ENCODE measurements at regions not wholly inside any gene's neighbourhood (a gene's known extent, or its start where the extent isn't known, plus 50 kb on each side); places are given as distances from the start of the nearest gene placed in this dataset.

DNA sequence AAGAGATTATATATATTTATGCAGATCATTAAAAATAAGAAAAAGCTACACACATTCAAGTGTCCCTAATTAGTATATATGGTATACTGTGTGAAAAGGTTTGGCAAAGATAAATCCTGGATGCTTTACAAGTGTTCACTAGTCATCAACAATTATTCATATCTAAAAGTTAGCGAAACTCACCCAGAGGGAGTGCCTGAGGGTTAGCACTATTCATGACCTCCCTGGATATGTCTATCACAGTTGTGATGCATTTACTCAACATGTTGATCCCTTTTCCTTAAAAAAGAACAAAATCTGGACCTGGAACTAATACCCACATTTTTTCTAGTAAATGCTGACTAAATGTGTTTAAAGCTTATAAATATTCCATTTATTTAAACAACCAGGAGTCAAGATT lies 273.0 kb upstream of the SMC2 start:
- no peak overlapping the region for H3K4me3 ChIP-seq (replicated peaks in 1 of 2; ENCODE audit: low read depth in 1 of 2, low read length in 2 of 2)
- no peak overlapping the region for H3K4me2 ChIP-seq (ENCODE audit: low read length)
- no peak for ATAC-seq
- H2AFZ ChIP-seq (ENCODE audit: low read depth, low read length, poor library complexity, severe bottlenecking): no peak overlapping the region
- no peaks in the 10 kb centered on the region for H3K36me3 ChIP-seq (ENCODE audit: control insufficient read depth in 1 of 2, insufficient read depth in 2 of 2, low read length in 2 of 2)
- ChIA-PET CTCF (no interaction called here), POLR2A (no interaction called here), RAD21 (ENCODE audit: low non-redundant PET in 1 of 2, low total read pairs in 2 of 2, uncharacterized antibody in 2 of 2, unreplicated experiment in 2 of 2) (no interaction called here)
- no peaks in the 10 kb centered on the region for H4K20me1 ChIP-seq (ENCODE audit: insufficient read depth)
- no peaks in the 10 kb centered on the region for H3K27me3 ChIP-seq (ENCODE audit: insufficient read depth, low read length)
- intact Hi-C loops (cut with micrococcal nuclease): no loop called here
- no peak overlapping the region for H3K9ac ChIP-seq (ENCODE audit: low read length)
- H3K27ac ChIP-seq (ENCODE audit: low read depth, low read length): no peak overlapping the region
- H3K79me2 ChIP-seq (ENCODE audit: insufficient read depth, low read length): no peaks in the 10 kb centered on the region
- H3K9me2 ChIP-seq (ENCODE audit: insufficient read depth): no peaks in the 10 kb centered on the region
- H3K9me3 ChIP-seq (ENCODE audit: control insufficient read depth in 1 of 2, insufficient read depth in 1 of 2, low read depth in 1 of 2, low read length in 2 of 2): peaks cover 0 to 3% of the 10 kb centered on the region in 2 experiments; a peak in 2 of 4 replicates
- no peak for DNase-seq (ENCODE audit: low read depth, low spot score)
- no peaks in the 10 kb centered on the region for H3K4me1 ChIP-seq (ENCODE audit: control insufficient read depth in 1 of 2, insufficient read depth in 2 of 2, low read length in 2 of 2)
- no peak for TF ChIP-seq POLR2A (IDR thresholded peaks at IDR 0.05; ENCODE audit: borderline replicate concordance, extremely low read depth, insufficient read depth, insufficient read length)
- no peak for TF ChIP-seq ZNF274 (IDR thresholded peaks at IDR 0.05; ENCODE audit: low read depth, low read length)
- TF ChIP-seq, protein P1, sequence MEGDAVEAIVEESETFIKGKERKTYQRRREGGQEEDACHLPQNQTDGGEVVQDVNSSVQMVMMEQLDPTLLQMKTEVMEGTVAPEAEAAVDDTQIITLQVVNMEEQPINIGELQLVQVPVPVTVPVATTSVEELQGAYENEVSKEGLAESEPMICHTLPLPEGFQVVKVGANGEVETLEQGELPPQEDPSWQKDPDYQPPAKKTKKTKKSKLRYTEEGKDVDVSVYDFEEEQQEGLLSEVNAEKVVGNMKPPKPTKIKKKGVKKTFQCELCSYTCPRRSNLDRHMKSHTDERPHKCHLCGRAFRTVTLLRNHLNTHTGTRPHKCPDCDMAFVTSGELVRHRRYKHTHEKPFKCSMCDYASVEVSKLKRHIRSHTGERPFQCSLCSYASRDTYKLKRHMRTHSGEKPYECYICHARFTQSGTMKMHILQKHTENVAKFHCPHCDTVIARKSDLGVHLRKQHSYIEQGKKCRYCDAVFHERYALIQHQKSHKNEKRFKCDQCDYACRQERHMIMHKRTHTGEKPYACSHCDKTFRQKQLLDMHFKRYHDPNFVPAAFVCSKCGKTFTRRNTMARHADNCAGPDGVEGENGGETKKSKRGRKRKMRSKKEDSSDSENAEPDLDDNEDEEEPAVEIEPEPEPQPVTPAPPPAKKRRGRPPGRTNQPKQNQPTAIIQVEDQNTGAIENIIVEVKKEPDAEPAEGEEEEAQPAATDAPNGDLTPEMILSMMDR (IDR thresholded peaks at IDR 0.05 in 2 of 3, conservative IDR thresholded peaks at IDR 0.05 in 1 of 3; ENCODE audit: borderline replicate concordance in 1 of 3, insufficient read depth in 1 of 3, low read depth in 2 of 3, low read length in 2 of 3): no peak
- TF ChIP-seq SIN3A (IDR thresholded peaks at IDR 0.05; ENCODE audit: low read depth): no peak
- TF ChIP-seq, protein P2, sequence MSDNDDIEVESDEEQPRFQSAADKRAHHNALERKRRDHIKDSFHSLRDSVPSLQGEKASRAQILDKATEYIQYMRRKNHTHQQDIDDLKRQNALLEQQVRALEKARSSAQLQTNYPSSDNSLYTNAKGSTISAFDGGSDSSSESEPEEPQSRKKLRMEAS (IDR thresholded peaks at IDR 0.05): no peak
- TF ChIP-seq, protein P3, sequence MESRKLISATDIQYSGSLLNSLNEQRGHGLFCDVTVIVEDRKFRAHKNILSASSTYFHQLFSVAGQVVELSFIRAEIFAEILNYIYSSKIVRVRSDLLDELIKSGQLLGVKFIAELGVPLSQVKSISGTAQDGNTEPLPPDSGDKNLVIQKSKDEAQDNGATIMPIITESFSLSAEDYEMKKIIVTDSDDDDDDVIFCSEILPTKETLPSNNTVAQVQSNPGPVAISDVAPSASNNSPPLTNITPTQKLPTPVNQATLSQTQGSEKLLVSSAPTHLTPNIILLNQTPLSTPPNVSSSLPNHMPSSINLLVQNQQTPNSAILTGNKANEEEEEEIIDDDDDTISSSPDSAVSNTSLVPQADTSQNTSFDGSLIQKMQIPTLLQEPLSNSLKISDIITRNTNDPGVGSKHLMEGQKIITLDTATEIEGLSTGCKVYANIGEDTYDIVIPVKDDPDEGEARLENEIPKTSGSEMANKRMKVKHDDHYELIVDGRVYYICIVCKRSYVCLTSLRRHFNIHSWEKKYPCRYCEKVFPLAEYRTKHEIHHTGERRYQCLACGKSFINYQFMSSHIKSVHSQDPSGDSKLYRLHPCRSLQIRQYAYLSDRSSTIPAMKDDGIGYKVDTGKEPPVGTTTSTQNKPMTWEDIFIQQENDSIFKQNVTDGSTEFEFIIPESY (IDR thresholded peaks at IDR 0.05; ENCODE audit: extremely low read depth, insufficient replicate concordance, low read length): no peak
- no peak for TF ChIP-seq CBX3 (IDR thresholded peaks at IDR 0.05; ENCODE audit: low read depth)
- no peak for TF ChIP-seq ZFX (IDR thresholded peaks at IDR 0.05)
- no peak for TF ChIP-seq EGR1 (IDR thresholded peaks at IDR 0.05; ENCODE audit: low read depth)
- TF ChIP-seq, protein P4, sequence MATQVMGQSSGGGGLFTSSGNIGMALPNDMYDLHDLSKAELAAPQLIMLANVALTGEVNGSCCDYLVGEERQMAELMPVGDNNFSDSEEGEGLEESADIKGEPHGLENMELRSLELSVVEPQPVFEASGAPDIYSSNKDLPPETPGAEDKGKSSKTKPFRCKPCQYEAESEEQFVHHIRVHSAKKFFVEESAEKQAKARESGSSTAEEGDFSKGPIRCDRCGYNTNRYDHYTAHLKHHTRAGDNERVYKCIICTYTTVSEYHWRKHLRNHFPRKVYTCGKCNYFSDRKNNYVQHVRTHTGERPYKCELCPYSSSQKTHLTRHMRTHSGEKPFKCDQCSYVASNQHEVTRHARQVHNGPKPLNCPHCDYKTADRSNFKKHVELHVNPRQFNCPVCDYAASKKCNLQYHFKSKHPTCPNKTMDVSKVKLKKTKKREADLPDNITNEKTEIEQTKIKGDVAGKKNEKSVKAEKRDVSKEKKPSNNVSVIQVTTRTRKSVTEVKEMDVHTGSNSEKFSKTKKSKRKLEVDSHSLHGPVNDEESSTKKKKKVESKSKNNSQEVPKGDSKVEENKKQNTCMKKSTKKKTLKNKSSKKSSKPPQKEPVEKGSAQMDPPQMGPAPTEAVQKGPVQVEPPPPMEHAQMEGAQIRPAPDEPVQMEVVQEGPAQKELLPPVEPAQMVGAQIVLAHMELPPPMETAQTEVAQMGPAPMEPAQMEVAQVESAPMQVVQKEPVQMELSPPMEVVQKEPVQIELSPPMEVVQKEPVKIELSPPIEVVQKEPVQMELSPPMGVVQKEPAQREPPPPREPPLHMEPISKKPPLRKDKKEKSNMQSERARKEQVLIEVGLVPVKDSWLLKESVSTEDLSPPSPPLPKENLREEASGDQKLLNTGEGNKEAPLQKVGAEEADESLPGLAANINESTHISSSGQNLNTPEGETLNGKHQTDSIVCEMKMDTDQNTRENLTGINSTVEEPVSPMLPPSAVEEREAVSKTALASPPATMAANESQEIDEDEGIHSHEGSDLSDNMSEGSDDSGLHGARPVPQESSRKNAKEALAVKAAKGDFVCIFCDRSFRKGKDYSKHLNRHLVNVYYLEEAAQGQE (IDR thresholded peaks at IDR 0.05; ENCODE audit: low read depth): no peak
- no peak for TF ChIP-seq CEBPB (IDR thresholded peaks at IDR 0.05; ENCODE audit: low read depth)
- TF ChIP-seq EZH2phosphoT487 (IDR thresholded peaks at IDR 0.05; ENCODE audit: borderline replicate concordance): no peak
- no peak for TF ChIP-seq TCF7L2 (IDR thresholded peaks at IDR 0.05; ENCODE audit: borderline replicate concordance, extremely low read depth, insufficient read depth, insufficient read length)
- TF ChIP-seq SP1 (IDR thresholded peaks at IDR 0.05; ENCODE audit: low read depth): no peak
- no peak for TF ChIP-seq YY1 (IDR thresholded peaks at IDR 0.05; ENCODE audit: extremely low read depth, insufficient replicate concordance, low read depth, low read length)
- TF ChIP-seq JUND (IDR thresholded peaks at IDR 0.05): no peak
- no peak for TF ChIP-seq POLR2AphosphoS5 (IDR thresholded peaks at IDR 0.05; ENCODE audit: low read depth, low read length)
- TF ChIP-seq, protein P5, sequence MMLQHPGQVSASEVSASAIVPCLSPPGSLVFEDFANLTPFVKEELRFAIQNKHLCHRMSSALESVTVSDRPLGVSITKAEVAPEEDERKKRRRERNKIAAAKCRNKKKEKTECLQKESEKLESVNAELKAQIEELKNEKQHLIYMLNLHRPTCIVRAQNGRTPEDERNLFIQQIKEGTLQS (IDR thresholded peaks at IDR 0.05): no peak
- no peak for TF ChIP-seq EZH2 (IDR thresholded peaks at IDR 0.05)
- TF ChIP-seq ELF1 (IDR thresholded peaks at IDR 0.05; ENCODE audit: borderline replicate concordance, low read depth): no peak
- BruUV-seq (replicated peaks): no TSS peak
